Neural progenitor cell (in vitro differentiated cells): ENCODE measurements at regions not wholly inside any gene's neighbourhood (a gene's known extent, or its start where the extent isn't known, plus 50 kb on each side); places are given as distances from the start of the nearest gene placed in this dataset.

ENCODE experiments used
- DNase-seq: peaks from one replicate; pipeline ENCODE4 v3.0.0-alpha.2; 2016; ENCODE audit warnings: low spot score
- H2AFZ ChIP-seq: fragments of 200-600 bp; sonication (generic); replicated peaks from 2 replicates; pipeline ENCODE4 v1.6.1; 2016; ENCODE audit warnings: antibody characterized with exemption
- H3F3A ChIP-seq: fragments of 200-600 bp; sonication (generic); 2 replicates; pipeline ENCODE4 v1.6.1; 2016; ENCODE audit warnings: antibody characterized with exemption, low read depth
- H3K27ac ChIP-seq: fragments of 200-600 bp; sonication (generic); 2 replicates; pipeline ENCODE4 v1.5.1; 2016; ENCODE audit warnings: mild to moderate bottlenecking
- H3K27me3 ChIP-seq: fragments of 200-600 bp; sonication (generic); 2 replicates; pipeline ENCODE4 v1.6.1; 2016; ENCODE audit warnings: mild to moderate bottlenecking, moderate library complexity
- H3K36me3 ChIP-seq: fragments of 200-600 bp; sonication (generic); 2 replicates; pipeline ENCODE4 v1.5.1; 2016
- H3K4me1 ChIP-seq: fragments of 200-600 bp; sonication (generic); 2 replicates; pipeline ENCODE4 v1.6.1; 2016; ENCODE audit warnings: mixed run types
- H3K4me2 ChIP-seq: fragments of 200-600 bp; sonication (generic); 2 replicates; pipeline ENCODE4 v1.6.1; 2016
- H3K4me3 ChIP-seq: fragments of 200-600 bp; sonication (generic); 2 replicates; pipeline ENCODE4 v1.5.1; 2016
- H3K79me2 ChIP-seq: fragments of 200-600 bp; sonication (generic); 2 replicates; pipeline ENCODE4 v1.6.1; 2016; ENCODE audit warnings: low read depth
- H3K9ac ChIP-seq: fragments of 200-600 bp; sonication (generic); 2 replicates; pipeline ENCODE4 v1.6.1; 2016
- H3K9me3 ChIP-seq: fragments of 200-600 bp; sonication (generic); 2 replicates; pipeline ENCODE4 v1.5.1; 2016; ENCODE audit warnings: low read depth
- H4K20me1 ChIP-seq: fragments of 200-600 bp; sonication (generic); 2 replicates; pipeline ENCODE4 v1.6.1; 2016; ENCODE audit warnings: low read depth
- H3K27ac Mint-ChIP-seq: 3 replicates; pipeline ENCODE4 v1.8.0; 2021; ENCODE audit warnings: mixed read lengths
- H3K27me3 Mint-ChIP-seq: 2 replicates; pipeline ENCODE4 v1.8.0; 2022; ENCODE audit warnings: low read depth, mild to moderate bottlenecking, inconsistent platforms, moderate library complexity, mixed read lengths; ENCODE audit not compliant: insufficient read depth
- H3K36me3 Mint-ChIP-seq: 3 replicates; pipeline ENCODE4 v1.8.0; 2021; ENCODE audit warnings: mixed read lengths
- H3K4me1 Mint-ChIP-seq: 3 replicates; pipeline ENCODE4 v1.8.0; 2021; ENCODE audit warnings: mixed read lengths
- H3K4me3 Mint-ChIP-seq: 3 replicates; pipeline ENCODE4 v1.8.0; 2021; ENCODE audit warnings: mild to moderate bottlenecking, moderate library complexity, mixed read lengths
- H3K9me3 Mint-ChIP-seq: 3 replicates; pipeline ENCODE4 v1.8.0; 2020; ENCODE audit warnings: mixed read lengths
- EZH2 ChIP-seq: fragments of 200-600 bp; sonication (generic); IDR thresholded peaks from 2 replicates; pipeline ENCODE4 v1.6.1; 2017; ENCODE audit warnings: antibody characterized with exemption, mild to moderate bottlenecking, moderate library complexity
- EZH2phosphoT487 ChIP-seq: fragments of 200-600 bp; sonication (generic); IDR thresholded peaks from 2 replicates; pipeline ENCODE4 v1.6.1; 2017; ENCODE audit warnings: antibody characterized with exemption
- TF ChIP-seq, protein P1 (sequence below): fragments of 200-600 bp; sonication (generic); IDR thresholded peaks from 2 replicates; pipeline ENCODE4 v1.5.1; 2017; ENCODE audit warnings: antibody characterized with exemption, mild to moderate bottlenecking

DNA sequence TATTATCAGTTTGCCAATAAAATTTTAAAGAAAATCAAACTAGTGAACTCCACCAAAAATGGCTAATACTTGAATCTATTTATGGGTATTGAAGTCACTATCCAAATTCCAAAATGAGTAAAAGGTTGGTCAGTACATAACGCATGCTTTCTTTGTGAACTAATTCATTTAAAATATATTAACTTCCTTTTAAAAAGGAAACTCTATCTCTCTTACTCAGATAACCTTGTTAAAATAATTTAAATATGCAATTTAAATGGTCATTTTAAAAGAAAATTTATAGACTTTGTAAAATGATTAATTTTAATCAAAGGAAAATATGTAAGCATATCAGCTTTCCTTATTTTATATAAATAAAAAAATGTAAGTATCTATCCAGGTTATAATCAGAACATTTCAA lies 419.4 kb upstream of the ZNF385D start:
- H3K4me3 ChIP-seq, result no peak overlapping the region
- no peaks in the 10 kb centered on the region for H3K79me2 ChIP-seq
- Mint-ChIP-seq H3K36me3 (no peaks in the 10 kb centered on the region), H3K27me3 (no peaks in the 10 kb centered on the region), H3K4me3 (no peak overlapping the region), H3K4me1 (no peaks in the 10 kb centered on the region), H3K9me3 (no peaks in the 10 kb centered on the region), H3K27ac (no peak overlapping the region)
- H3K36me3 ChIP-seq, result no peaks in the 10 kb centered on the region
- H3K4me2 ChIP-seq, result no peak overlapping the region
- no peak overlapping the region for H2AFZ ChIP-seq
- no peak overlapping the region for H3K9ac ChIP-seq
- TF ChIP-seq EZH2 (no peak), EZH2phosphoT487 (no peak)
- TF ChIP-seq, protein P1, sequence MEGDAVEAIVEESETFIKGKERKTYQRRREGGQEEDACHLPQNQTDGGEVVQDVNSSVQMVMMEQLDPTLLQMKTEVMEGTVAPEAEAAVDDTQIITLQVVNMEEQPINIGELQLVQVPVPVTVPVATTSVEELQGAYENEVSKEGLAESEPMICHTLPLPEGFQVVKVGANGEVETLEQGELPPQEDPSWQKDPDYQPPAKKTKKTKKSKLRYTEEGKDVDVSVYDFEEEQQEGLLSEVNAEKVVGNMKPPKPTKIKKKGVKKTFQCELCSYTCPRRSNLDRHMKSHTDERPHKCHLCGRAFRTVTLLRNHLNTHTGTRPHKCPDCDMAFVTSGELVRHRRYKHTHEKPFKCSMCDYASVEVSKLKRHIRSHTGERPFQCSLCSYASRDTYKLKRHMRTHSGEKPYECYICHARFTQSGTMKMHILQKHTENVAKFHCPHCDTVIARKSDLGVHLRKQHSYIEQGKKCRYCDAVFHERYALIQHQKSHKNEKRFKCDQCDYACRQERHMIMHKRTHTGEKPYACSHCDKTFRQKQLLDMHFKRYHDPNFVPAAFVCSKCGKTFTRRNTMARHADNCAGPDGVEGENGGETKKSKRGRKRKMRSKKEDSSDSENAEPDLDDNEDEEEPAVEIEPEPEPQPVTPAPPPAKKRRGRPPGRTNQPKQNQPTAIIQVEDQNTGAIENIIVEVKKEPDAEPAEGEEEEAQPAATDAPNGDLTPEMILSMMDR, result no peak
- H3K4me1 ChIP-seq, result no peaks in the 10 kb centered on the region
- no peaks in the 10 kb centered on the region for H3F3A ChIP-seq
- H3K27ac ChIP-seq, result no peak overlapping the region
- no peaks in the 10 kb centered on the region for H4K20me1 ChIP-seq
- no peaks in the 10 kb centered on the region for H3K9me3 ChIP-seq
- no peak for DNase-seq
- no peaks in the 10 kb centered on the region for H3K27me3 ChIP-seq

DNA sequence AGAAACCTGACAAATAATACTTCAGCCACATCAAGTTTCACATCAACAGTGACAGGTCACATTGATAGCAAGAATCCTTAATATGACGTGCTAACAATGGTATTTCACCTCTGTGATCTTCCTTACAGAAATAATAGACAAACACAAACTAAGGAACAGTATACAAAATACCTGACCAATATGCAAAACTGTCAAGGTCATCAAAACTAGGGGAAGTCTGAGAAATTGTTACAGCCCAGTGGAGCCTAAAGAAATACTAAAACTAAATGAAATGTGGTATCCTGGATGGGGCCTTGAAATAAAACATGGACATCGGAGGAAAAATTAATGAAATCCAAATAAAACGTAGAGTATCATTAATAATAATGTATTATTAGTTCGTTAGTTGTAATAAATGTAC lies 422.0 kb upstream of the ZNF385D start:
- Mint-ChIP-seq H3K9me3 (no peaks in the 10 kb centered on the region), H3K4me1 (no peaks in the 10 kb centered on the region), H3K27me3 (no peaks in the 10 kb centered on the region), H3K4me3 (no peak overlapping the region), H3K27ac (no peak overlapping the region), H3K36me3 (no peaks in the 10 kb centered on the region)
- TF ChIP-seq, protein P1, result no peak
- TF ChIP-seq EZH2, result no peak
- no peaks in the 10 kb centered on the region for H3K4me1 ChIP-seq
- H3K4me3 ChIP-seq, result no peak overlapping the region
- H3K4me2 ChIP-seq, result no peak overlapping the region
- no peak overlapping the region for H3K27ac ChIP-seq
- H3K27me3 ChIP-seq, result no peaks in the 10 kb centered on the region
- H3K79me2 ChIP-seq, result no peaks in the 10 kb centered on the region
- no peaks in the 10 kb centered on the region for H4K20me1 ChIP-seq
- H3K9me3 ChIP-seq, result no peaks in the 10 kb centered on the region
- no peaks in the 10 kb centered on the region for H3K36me3 ChIP-seq
- no peak overlapping the region for H3K9ac ChIP-seq
- DNase-seq, result no peak
- H3F3A ChIP-seq, result no peaks in the 10 kb centered on the region
- H2AFZ ChIP-seq, result no peak overlapping the region

DNA sequence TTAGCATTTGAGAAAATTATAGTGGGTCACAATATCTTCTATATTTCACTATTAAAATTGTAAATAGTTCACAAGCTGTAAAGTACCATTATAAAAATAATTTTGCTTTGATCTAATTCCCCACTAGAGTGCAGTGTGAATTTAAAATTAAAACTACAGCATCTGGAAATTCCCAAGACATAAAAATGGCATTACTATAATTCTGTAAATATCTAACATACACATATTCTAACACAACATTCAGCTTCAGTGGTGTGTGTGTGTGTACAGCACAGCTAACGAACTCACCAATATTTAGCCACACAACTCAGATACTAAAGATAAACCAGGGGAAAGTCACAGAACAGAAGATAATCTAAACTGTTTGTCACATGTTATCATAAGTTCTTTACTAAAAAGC lies 424.9 kb upstream of the ZNF385D start:
- TF ChIP-seq, protein P1, result peak; percentile 29
- TF ChIP-seq EZH2phosphoT487, result no peak
- Histone ChIP-seq H3K9ac (no peak overlapping the region), H3K27ac (no peak overlapping the region), H3K27me3 (no peaks in the 10 kb centered on the region), H3K4me3 (no peak overlapping the region), H2AFZ (no peak overlapping the region), H3K4me1 (no peaks in the 10 kb centered on the region), H4K20me1 (no peaks in the 10 kb centered on the region), H3K36me3 (no peaks in the 10 kb centered on the region), H3K9me3 (no peaks in the 10 kb centered on the region), H3K79me2 (no peaks in the 10 kb centered on the region), H3F3A (no peaks in the 10 kb centered on the region), H3K4me2 (no peak overlapping the region)
- no peak for DNase-seq
- Mint-ChIP-seq H3K4me3 (no peak overlapping the region), H3K36me3 (no peaks in the 10 kb centered on the region), H3K4me1 (no peaks in the 10 kb centered on the region), H3K9me3 (no peaks in the 10 kb centered on the region), H3K27me3 (no peaks in the 10 kb centered on the region), H3K27ac (no peak overlapping the region)

DNA sequence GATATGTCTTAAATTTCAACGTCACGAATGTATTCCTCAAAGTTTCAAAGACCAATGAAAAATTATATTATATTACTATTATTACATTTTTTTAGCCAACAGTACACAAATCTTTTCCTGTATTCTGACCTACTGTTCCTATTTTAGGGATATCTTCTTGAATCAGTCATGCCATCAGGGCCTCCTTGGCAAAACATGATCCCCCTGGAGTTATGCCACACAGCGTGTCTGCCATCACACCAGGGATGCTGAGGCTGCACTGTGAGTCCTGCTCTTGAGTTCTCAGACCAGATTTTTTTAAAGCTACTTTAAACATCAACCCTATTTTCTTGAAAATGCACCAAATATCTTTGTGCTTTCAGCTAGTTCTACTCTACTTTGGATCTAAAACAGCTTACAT lies 425.9 kb upstream of the ZNF385D start:
- Histone ChIP-seq H3K27me3 (no peaks in the 10 kb centered on the region), H3K9me3 (no peaks in the 10 kb centered on the region), H4K20me1 (no peaks in the 10 kb centered on the region), H3K4me1 (no peaks in the 10 kb centered on the region), H3K27ac (no peak overlapping the region), H3K4me2 (no peak overlapping the region), H3K9ac (no peak overlapping the region), H3K4me3 (no peak overlapping the region), H3K36me3 (no peaks in the 10 kb centered on the region), H2AFZ (no peak overlapping the region), H3F3A (no peaks in the 10 kb centered on the region), H3K79me2 (no peaks in the 10 kb centered on the region)
- no peak for DNase-seq
- H3K9me3 Mint-ChIP-seq, result no peaks in the 10 kb centered on the region
- no peak overlapping the region for H3K27ac Mint-ChIP-seq
- no peaks in the 10 kb centered on the region for H3K4me1 Mint-ChIP-seq
- H3K4me3 Mint-ChIP-seq, result no peak overlapping the region
- no peaks in the 10 kb centered on the region for H3K36me3 Mint-ChIP-seq
- H3K27me3 Mint-ChIP-seq, result no peaks in the 10 kb centered on the region
- no peak for TF ChIP-seq EZH2
- no peak for TF ChIP-seq EZH2phosphoT487
